ENCODE measurements at regions not wholly inside any gene's neighbourhood (a gene's known extent, or its start where the extent isn't known, plus 50 kb on each side); places are given as distances from the start of the nearest gene placed in this dataset.

DNA sequence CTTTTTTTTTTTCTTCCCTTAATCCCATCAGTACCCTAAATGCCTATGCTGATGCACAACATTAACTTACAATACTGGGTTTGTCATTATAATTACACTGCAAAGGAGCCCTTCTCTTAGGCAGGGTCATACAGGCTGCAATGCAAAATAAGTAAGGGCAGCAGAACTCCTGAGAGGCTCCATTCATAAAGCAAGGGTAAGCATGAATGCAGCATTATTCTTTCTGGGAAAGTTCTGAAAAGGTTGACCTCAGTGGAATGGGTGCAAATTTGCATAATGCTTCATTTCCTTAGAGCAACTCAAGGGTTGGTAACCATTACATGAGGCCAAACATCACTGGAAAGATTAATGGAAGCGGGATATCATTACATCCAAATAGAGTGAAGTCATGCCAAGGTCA lies 789.2 kb downstream of the KLHL13 start:
- Histone ChIP-seq H3K27ac (no peak overlapping the region), H3K9me3 (no peaks in the 10 kb centered on the region), H3K27me3 (no peaks in the 10 kb centered on the region), H3K4me3 (no peak overlapping the region), H3K36me3 (no peaks in the 10 kb centered on the region), H3K4me1 (no peaks in the 10 kb centered on the region)
- intact Hi-C loops (cut with DNase I; ENCODE audit: low total_unique reads), result no loop called here
- DNase-seq, result no peak
- TF ChIP-seq CTCF (IDR thresholded peaks at IDR 0.05), result no peak
- no peak for TF ChIP-seq POLR2A (IDR thresholded peaks at IDR 0.05)

DNA sequence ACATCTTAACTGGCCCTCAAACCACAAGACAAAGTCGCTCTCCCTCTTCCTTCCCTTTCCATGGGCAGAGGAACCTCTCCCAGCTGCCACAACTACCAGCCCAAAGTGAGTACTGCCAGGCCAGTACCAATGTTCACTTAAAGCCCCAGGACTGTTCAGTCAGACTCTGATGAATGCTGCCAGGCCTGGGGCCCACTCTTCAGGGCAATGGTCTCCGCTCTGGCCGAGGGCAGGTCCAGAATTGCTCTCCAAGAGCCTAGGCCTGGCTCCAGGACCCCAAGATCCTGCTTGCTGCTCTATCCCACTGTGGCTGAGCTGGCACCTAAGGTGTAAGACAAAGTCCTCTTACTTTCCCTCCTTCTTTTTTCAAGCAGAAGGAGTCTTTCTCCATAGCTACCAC lies 790.9 kb downstream of the KLHL13 start:
- DNase-seq, result no peak
- Histone ChIP-seq H3K4me1 (no peaks in the 10 kb centered on the region), H3K27me3 (no peaks in the 10 kb centered on the region), H3K27ac (no peak overlapping the region), H3K9me3 (no peaks in the 10 kb centered on the region), H3K4me3 (no peak overlapping the region), H3K36me3 (no peaks in the 10 kb centered on the region)
- TF ChIP-seq POLR2A (IDR thresholded peaks at IDR 0.05) (no peak), CTCF (IDR thresholded peaks at IDR 0.05) (no peak)
- intact Hi-C loops (cut with DNase I; ENCODE audit: low total_unique reads), result no loop called here

DNA sequence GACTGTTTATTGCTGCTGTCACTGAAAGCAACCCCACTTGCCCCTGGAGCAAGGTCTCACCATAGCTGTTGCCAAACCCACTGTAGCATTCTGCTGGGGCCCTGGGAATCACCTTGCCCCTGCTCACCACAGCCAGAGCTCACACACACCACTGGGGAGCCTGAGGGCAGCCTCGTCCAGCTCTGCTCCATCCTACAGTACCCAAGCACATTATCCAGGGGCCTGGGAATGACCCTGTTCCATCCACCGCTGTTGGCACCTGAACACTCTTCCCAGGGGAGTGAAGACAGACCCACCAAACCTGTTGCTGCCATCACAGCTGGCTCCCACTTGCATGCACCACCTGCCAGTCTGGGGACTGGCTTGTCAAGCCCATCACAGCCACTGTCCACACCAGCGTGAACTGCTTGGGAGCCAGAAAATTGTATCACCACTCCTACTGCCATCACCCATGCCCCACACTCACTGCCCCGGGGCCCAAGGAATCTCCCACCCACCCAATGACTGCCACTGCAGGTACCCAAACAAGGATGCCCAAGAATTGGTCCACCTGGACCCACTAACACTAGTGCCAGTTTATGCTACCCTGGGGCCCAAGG lies 811.3 kb downstream of the KLHL13 start:
- H3K36me3 ChIP-seq, result no peaks in the 10 kb centered on the region
- TF ChIP-seq CTCF (IDR thresholded peaks at IDR 0.05) (no peak), POLR2A (IDR thresholded peaks at IDR 0.05) (no peak)
- no peaks in the 10 kb centered on the region for H3K4me1 ChIP-seq
- H3K9me3 ChIP-seq, result no peaks in the 10 kb centered on the region
- no peak for DNase-seq
- H3K4me3 ChIP-seq, result no peak overlapping the region
- H3K27ac ChIP-seq, result no peak overlapping the region
- intact Hi-C loops (cut with DNase I; ENCODE audit: low total_unique reads), result no loop called here
- H3K27me3 ChIP-seq, result no peaks in the 10 kb centered on the region

DNA sequence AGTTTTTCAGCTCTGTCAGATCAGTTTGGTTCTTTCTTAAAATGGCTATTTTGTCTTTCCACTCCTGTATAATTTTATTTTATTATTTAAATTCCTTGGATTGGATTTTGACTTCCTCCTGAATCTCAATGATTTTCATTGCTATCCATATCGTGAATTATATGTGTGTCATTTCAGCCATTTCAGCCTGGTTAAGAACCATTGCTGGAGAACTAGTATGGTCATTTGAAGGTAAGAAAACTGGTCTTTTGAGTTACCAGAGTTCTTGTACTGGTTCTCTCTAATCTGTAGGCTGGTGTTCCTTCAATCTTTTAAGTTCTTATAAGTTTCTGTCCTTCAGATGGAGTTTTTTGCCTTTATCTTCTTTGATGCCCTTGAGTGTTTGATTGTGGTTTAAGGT lies 815.5 kb downstream of the KLHL13 start:
- H3K4me3 ChIP-seq, result no peak overlapping the region
- no peaks in the 10 kb centered on the region for H3K9me3 ChIP-seq
- no peaks in the 10 kb centered on the region for H3K4me1 ChIP-seq
- intact Hi-C loops (cut with DNase I; ENCODE audit: low total_unique reads), result no loop called here
- TF ChIP-seq POLR2A (IDR thresholded peaks at IDR 0.05) (no peak), CTCF (IDR thresholded peaks at IDR 0.05) (no peak)
- DNase-seq, result no peak
- H3K36me3 ChIP-seq, result no peaks in the 10 kb centered on the region
- H3K27me3 ChIP-seq, result no peaks in the 10 kb centered on the region
- H3K27ac ChIP-seq, result no peak overlapping the region

DNA sequence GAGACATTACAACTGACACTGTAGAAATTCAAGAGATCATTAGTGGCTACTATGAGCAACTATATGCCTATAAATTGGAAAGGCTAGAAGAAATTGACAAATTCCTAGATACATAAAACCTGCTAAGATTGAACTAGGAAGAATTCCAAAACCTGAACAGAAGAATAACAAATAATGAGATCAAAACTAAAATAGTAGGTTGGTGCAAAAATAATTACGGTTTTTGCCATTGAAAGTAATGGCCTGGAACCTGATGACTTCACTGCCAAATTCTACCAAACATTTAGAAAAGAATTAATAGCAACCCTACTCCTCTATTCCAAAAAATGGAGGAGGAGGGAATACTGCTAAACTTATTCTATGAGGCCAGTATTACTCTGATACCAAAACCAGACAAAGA lies 824.9 kb downstream of the KLHL13 start:
- H3K4me1 ChIP-seq, result no peaks in the 10 kb centered on the region
- no peak for DNase-seq
- no peak overlapping the region for H3K4me3 ChIP-seq
- no peaks in the 10 kb centered on the region for H3K36me3 ChIP-seq
- intact Hi-C loops (cut with DNase I; ENCODE audit: low total_unique reads), result no loop called here
- H3K9me3 ChIP-seq, result no peaks in the 10 kb centered on the region
- TF ChIP-seq CTCF (IDR thresholded peaks at IDR 0.05), result no peak
- TF ChIP-seq POLR2A (IDR thresholded peaks at IDR 0.05), result no peak
- no peak overlapping the region for H3K27ac ChIP-seq
- no peaks in the 10 kb centered on the region for H3K27me3 ChIP-seq

Measured in uterus (tissue), 3 donors.